ENCODE measurements at regions not wholly inside any gene's neighbourhood (a gene's known extent, or its start where the extent isn't known, plus 50 kb on each side); places are given as distances from the start of the nearest gene placed in this dataset.
"Not testable (repeated sequence)": the region's sequence is repeated elsewhere in the genome, so short reads cannot be mapped to it uniquely, and the experiment has no call there.

DNA sequence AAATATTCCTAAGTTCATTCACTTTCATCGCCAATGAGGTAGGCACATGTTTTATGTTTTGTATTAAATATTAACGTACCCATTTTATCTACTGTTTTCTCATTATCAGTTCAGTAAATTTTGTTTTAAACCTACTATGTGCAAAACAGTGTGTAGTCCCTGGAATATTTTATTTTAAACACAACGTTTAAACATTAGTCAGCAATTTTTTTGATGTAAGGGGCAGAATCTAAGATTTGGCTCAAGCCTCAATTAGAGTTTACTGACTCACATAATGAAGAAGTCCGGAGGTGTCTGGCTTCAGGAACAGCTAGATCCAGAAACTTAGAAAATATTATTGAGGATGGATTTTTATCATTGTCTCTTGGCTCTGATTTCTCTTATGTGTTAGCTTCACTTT lies 267.5 kb downstream of the C12orf75 start (continued):
- TF ChIP-seq, protein P1, sequence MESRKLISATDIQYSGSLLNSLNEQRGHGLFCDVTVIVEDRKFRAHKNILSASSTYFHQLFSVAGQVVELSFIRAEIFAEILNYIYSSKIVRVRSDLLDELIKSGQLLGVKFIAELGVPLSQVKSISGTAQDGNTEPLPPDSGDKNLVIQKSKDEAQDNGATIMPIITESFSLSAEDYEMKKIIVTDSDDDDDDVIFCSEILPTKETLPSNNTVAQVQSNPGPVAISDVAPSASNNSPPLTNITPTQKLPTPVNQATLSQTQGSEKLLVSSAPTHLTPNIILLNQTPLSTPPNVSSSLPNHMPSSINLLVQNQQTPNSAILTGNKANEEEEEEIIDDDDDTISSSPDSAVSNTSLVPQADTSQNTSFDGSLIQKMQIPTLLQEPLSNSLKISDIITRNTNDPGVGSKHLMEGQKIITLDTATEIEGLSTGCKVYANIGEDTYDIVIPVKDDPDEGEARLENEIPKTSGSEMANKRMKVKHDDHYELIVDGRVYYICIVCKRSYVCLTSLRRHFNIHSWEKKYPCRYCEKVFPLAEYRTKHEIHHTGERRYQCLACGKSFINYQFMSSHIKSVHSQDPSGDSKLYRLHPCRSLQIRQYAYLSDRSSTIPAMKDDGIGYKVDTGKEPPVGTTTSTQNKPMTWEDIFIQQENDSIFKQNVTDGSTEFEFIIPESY (IDR thresholded peaks at IDR 0.05; ENCODE audit: extremely low read depth, insufficient replicate concordance, low read length), result no peak
- TF ChIP-seq JUND (IDR thresholded peaks at IDR 0.05) (no peak), SP1 (IDR thresholded peaks at IDR 0.05; ENCODE audit: low read depth) (no peak), YY1 (IDR thresholded peaks at IDR 0.05; ENCODE audit: extremely low read depth, insufficient replicate concordance, low read depth, low read length) (no peak), POLR2AphosphoS5 (IDR thresholded peaks at IDR 0.05; ENCODE audit: low read depth, low read length) (no peak), ELF1 (IDR thresholded peaks at IDR 0.05; ENCODE audit: borderline replicate concordance, low read depth) (no peak)

DNA sequence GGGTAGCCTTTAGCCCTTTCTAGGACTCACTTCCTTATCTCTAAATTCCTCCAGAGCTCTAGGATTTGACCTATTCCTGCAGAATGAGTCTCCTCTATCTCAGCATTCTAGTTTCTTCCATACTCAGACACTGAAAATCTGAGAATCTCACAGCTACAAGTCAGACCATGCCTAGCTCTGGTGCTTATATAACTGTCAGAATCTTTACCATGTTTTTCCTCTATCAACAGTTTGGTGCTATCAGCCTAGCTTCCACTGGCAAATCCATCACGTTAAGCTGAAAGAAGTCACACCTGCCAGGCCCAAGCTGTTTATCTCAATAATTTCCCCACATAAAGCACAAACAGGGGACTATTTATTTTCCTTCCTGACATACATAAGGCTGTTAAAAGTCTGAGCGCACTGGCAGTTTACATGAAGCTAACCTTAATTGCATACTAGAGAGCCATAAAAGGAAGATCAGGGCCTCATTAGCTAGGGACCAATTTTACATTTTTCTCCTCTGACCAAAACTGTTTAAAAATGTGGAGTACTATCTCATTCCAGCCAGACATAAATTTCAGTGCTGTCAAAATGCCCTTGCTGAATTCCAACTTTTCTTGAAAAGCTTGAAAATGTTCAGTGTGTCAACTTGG lies 270.5 kb downstream of the C12orf75 start:
- no peaks in the 10 kb centered on the region for H3K4me1 ChIP-seq (ENCODE audit: control insufficient read depth in 1 of 2, insufficient read depth in 2 of 2, low read length in 2 of 2)
- intact Hi-C loops (cut with micrococcal nuclease), result no loop called here
- H4K20me1 ChIP-seq (ENCODE audit: insufficient read depth), result no peaks in the 10 kb centered on the region
- no peaks in the 10 kb centered on the region for H3K27me3 ChIP-seq (ENCODE audit: insufficient read depth, low read length)
- H3K27ac ChIP-seq (ENCODE audit: low read depth, low read length), result no peak overlapping the region
- H3K4me3 ChIP-seq (replicated peaks in 1 of 2; ENCODE audit: low read depth in 1 of 2, low read length in 2 of 2), result no peak overlapping the region
- ChIA-PET POLR2A (no interaction called here), CTCF (no interaction called here), RAD21 (ENCODE audit: low non-redundant PET in 1 of 2, low total read pairs in 2 of 2, uncharacterized antibody in 2 of 2, unreplicated experiment in 2 of 2) (no interaction called here)
- no peak for TF ChIP-seq ZNF274 (IDR thresholded peaks at IDR 0.05; ENCODE audit: low read depth, low read length)
- no peak for TF ChIP-seq POLR2A (IDR thresholded peaks at IDR 0.05; ENCODE audit: borderline replicate concordance, extremely low read depth, insufficient read depth, insufficient read length)
- TF ChIP-seq, protein P2, sequence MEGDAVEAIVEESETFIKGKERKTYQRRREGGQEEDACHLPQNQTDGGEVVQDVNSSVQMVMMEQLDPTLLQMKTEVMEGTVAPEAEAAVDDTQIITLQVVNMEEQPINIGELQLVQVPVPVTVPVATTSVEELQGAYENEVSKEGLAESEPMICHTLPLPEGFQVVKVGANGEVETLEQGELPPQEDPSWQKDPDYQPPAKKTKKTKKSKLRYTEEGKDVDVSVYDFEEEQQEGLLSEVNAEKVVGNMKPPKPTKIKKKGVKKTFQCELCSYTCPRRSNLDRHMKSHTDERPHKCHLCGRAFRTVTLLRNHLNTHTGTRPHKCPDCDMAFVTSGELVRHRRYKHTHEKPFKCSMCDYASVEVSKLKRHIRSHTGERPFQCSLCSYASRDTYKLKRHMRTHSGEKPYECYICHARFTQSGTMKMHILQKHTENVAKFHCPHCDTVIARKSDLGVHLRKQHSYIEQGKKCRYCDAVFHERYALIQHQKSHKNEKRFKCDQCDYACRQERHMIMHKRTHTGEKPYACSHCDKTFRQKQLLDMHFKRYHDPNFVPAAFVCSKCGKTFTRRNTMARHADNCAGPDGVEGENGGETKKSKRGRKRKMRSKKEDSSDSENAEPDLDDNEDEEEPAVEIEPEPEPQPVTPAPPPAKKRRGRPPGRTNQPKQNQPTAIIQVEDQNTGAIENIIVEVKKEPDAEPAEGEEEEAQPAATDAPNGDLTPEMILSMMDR (IDR thresholded peaks at IDR 0.05 in 2 of 3, conservative IDR thresholded peaks at IDR 0.05 in 1 of 3; ENCODE audit: borderline replicate concordance in 1 of 3, insufficient read depth in 1 of 3, low read depth in 2 of 3, low read length in 2 of 3), result no peak
- TF ChIP-seq, protein P3, sequence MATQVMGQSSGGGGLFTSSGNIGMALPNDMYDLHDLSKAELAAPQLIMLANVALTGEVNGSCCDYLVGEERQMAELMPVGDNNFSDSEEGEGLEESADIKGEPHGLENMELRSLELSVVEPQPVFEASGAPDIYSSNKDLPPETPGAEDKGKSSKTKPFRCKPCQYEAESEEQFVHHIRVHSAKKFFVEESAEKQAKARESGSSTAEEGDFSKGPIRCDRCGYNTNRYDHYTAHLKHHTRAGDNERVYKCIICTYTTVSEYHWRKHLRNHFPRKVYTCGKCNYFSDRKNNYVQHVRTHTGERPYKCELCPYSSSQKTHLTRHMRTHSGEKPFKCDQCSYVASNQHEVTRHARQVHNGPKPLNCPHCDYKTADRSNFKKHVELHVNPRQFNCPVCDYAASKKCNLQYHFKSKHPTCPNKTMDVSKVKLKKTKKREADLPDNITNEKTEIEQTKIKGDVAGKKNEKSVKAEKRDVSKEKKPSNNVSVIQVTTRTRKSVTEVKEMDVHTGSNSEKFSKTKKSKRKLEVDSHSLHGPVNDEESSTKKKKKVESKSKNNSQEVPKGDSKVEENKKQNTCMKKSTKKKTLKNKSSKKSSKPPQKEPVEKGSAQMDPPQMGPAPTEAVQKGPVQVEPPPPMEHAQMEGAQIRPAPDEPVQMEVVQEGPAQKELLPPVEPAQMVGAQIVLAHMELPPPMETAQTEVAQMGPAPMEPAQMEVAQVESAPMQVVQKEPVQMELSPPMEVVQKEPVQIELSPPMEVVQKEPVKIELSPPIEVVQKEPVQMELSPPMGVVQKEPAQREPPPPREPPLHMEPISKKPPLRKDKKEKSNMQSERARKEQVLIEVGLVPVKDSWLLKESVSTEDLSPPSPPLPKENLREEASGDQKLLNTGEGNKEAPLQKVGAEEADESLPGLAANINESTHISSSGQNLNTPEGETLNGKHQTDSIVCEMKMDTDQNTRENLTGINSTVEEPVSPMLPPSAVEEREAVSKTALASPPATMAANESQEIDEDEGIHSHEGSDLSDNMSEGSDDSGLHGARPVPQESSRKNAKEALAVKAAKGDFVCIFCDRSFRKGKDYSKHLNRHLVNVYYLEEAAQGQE (IDR thresholded peaks at IDR 0.05; ENCODE audit: low read depth), result no peak
- DNase-seq (ENCODE audit: low read depth, low spot score), result no peak
- no peaks in the 10 kb centered on the region for H3K79me2 ChIP-seq (ENCODE audit: insufficient read depth, low read length)
- no TSS peak for BruUV-seq (replicated peaks)
- no peak overlapping the region for H2AFZ ChIP-seq (ENCODE audit: low read depth, low read length, poor library complexity, severe bottlenecking)
- no peak for ATAC-seq
- no peaks in the 10 kb centered on the region for H3K9me3 ChIP-seq (ENCODE audit: control insufficient read depth in 1 of 2, insufficient read depth in 1 of 2, low read depth in 1 of 2, low read length in 2 of 2)
- no peak overlapping the region for H3K4me2 ChIP-seq (ENCODE audit: low read length)
- no peaks in the 10 kb centered on the region for H3K36me3 ChIP-seq (ENCODE audit: control insufficient read depth in 1 of 2, insufficient read depth in 2 of 2, low read length in 2 of 2)
- no peaks in the 10 kb centered on the region for H3K9me2 ChIP-seq (ENCODE audit: insufficient read depth)
- no peak overlapping the region for H3K9ac ChIP-seq (ENCODE audit: low read length)

DNA sequence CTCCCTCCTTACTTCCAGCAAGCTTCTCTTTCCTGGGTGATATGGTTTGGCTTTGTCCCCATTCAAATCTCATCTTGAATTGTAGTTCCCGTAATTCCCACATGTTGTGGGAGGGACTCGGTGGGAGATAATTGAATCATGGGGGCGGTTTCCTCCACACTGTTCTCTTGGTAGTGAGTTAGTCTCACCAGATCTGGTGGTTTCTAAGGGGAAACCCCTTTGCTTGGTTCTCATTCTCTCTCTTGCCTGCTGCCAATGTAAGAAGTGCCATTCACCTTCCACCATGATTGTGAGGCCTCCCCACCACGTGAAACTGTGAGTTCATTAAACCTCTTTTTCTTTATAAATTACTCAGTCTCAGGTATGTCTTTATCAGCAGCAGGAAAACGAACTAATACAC lies 271.8 kb downstream of the C12orf75 start:
- ATAC-seq; H3K4me2 ChIP-seq (ENCODE audit: low read length); H3K27ac ChIP-seq (ENCODE audit: low read depth, low read length); H2AFZ ChIP-seq (ENCODE audit: low read depth, low read length, poor library complexity, severe bottlenecking); H3K79me2 ChIP-seq (ENCODE audit: insufficient read depth, low read length); BruUV-seq (replicated peaks); H3K9ac ChIP-seq (ENCODE audit: low read length); H3K27me3 ChIP-seq (ENCODE audit: insufficient read depth, low read length); intact Hi-C loops (cut with micrococcal nuclease); CTCF ChIA-PET; POLR2A ChIA-PET; H3K9me3 ChIP-seq (ENCODE audit: control insufficient read depth in 1 of 2, insufficient read depth in 1 of 2, low read depth in 1 of 2, low read length in 2 of 2); H3K9me2 ChIP-seq (ENCODE audit: insufficient read depth); H3K36me3 ChIP-seq (ENCODE audit: control insufficient read depth in 1 of 2, insufficient read depth in 2 of 2, low read length in 2 of 2); H3K4me1 ChIP-seq (ENCODE audit: control insufficient read depth in 1 of 2, insufficient read depth in 2 of 2, low read length in 2 of 2); RAD21 ChIA-PET (ENCODE audit: low non-redundant PET in 1 of 2, low total read pairs in 2 of 2, uncharacterized antibody in 2 of 2, unreplicated experiment in 2 of 2); DNase-seq (ENCODE audit: low read depth, low spot score); H4K20me1 ChIP-seq (ENCODE audit: insufficient read depth); H3K4me3 ChIP-seq (replicated peaks in 1 of 2; ENCODE audit: low read depth in 1 of 2, low read length in 2 of 2): not testable (repeated sequence)
